ENCODE measurements at regions not wholly inside any gene's neighbourhood (a gene's known extent, or its start where the extent isn't known, plus 50 kb on each side); places are given as distances from the start of the nearest gene placed in this dataset.

DNA sequence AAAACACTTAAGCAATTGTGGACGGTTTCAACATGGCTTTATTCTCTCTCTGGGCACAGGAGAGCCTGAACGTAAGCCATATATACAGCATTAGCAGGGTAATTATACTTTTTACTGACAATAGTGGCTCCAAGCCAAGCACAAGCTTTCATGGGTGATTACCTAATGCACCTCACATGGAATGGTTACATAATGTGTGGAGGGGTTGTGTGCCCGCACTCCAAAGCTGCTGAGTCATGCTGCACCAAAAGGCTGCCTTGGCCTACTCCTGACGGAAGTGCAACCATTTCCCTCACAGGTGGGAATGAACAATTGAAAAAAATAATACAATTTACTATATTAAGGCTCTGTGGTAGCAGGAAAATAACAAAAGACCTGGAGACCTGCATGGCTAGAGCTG is 86.5 kb upstream of the ATP10B start:
- FAIRE-seq, result no peak

DNA sequence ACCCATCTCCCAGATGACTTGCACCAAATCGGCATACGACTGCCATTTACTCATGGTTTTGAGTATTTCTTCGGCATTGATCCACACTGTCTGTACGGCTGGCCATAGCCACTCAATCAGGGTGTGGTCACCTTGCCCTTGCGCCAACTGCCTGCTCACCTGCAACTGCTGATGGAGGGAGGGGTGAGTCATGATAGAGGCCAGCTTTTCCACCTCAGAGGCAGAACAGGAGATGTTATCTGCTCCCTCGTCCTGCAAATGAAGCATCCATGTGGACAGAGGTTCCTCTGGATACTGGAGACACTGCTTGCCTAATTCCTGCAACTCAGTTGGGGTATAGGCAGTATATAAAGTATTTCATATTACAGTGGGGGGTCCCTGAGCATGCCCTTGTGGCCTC is 85.6 kb upstream of the ATP10B start:
- no peak for FAIRE-seq

DNA sequence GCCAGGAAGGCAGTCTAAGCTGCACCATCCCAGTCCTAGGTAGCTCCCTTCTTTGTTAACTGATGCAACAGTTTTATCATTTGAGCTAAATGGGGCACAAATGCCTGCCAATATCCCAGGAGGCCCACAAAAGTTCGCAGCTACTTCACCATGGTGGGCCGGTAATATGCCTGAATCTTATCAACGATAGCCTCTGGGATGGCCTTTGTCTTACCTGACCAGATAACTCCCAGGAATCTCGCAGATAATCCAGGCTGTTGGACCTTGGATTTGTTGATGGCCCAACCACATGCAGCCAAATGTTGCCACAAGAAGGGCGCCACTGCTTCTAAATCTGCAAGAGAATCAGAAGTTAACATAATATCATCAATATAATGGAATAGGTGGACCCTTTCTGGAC is 83.8 kb upstream of the ATP10B start:
- FAIRE-seq, result no peak

DNA sequence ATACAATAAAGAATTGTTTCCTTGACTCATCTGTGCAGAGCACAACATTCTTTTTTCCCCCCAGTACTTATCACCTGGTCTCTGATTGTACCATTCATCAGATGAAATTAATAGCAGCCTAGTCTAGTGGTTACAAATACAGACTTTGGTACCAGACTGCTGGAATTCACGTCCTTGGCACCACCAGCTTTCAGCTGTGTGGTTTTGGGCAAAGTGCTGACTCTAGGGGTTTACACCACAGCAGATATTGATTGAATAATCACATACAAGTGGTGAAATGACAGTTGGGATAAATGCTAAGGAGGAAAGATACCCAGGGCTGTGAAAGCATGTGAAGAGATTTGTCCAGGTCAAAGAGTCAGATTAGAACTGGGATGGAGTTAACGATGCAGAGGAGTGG is 79.3 kb upstream of the ATP10B start:
- no peak for FAIRE-seq

DNA sequence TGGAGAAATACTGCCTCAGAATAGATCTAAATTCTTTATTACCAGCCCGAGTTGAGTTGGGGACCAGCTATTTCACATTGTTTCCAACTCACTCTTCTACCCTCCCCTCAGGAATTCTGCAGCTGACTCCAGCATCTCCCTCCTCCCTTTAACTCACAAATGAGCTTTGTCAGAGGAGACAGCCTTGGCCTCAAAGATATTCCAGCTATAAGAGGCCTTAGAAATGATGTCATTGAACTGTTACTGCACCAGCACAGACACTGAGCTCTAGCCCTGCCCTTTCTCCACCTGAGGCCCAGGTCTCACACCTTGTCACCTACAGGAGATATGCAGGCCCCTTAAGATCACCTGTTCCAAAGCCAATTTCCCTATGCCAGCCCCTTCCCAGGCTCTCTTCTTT is 78.4 kb upstream of the ATP10B start:
- FAIRE-seq, result no peak

DNA sequence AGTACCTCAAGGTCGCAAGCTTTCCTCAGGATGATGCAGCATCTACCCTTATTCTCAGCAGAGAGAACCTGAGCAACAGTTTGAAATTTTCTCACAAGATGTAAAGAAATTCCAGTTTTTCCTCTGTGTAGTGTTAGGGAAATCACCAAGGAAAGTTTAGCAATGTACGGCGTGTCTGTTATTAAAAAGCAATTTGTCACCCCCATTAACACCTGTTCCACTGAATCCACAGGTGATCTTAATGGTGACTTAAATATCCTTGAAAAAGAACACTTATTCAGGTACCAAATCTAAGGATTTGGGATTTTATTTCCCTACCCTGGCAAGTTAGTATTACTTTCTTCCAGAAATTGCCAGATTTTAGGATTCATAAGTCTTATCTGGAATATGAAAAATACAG is 77.9 kb upstream of the ATP10B start:
- FAIRE-seq, result no peak

DNA sequence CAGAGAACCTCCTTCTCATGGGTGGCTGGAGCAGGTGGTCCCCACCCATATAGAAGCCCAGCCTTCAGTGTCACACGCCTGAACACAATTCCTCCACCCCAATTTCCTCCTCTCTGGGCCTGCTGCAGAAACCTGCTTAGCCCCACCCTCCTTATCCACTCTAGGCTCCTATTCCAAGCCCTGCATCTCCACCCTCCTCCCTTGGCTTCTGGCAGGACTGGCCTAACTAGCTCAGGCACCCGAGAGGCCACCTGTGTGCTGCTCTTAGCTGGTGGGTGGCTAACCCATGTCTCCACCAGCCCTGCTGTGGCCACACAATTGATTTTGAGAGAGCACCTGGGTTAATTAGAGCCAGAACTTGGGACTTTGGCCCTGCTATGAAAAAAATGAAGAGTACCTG is 77.3 kb upstream of the ATP10B start:
- no peak for FAIRE-seq

DNA sequence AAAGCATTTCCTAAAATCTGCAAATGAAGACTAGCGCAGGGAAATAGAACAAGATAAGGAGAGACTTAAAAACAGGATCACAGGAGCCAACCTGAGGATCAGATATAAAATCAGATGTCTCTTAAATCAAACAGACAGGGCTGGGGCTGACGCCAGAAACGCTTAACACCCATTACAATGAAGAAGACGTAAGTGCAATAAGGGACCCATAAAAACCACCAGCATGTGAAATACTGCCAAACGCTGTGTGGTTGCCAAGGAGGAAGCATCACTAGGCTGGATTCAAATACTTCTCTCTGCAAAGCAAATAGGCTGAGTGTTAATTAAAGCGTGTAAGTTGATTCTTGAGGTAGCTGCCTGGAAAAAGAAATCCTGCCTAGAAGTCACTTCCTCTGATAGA is 74.4 kb upstream of the ATP10B start:
- no peak for FAIRE-seq

DNA sequence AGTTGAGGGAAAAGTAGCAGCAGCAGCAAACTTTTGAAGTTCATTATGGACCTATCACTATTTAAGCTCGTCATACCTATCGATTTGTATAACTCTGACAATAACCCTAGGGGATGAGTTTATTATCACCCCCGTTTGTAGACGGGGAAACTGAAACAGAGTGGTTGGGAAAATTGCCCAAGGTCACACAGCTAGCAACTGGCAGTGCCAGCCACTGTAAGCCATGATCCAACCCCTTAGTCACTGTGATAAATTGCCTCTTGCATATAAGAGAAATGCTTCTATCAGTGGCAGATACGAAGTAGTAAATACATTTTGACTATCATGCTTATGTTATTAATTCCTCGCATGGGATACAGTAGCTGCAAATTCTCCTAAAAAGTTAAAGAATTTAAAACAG is 73.3 kb upstream of the ATP10B start:
- no peak for FAIRE-seq

DNA sequence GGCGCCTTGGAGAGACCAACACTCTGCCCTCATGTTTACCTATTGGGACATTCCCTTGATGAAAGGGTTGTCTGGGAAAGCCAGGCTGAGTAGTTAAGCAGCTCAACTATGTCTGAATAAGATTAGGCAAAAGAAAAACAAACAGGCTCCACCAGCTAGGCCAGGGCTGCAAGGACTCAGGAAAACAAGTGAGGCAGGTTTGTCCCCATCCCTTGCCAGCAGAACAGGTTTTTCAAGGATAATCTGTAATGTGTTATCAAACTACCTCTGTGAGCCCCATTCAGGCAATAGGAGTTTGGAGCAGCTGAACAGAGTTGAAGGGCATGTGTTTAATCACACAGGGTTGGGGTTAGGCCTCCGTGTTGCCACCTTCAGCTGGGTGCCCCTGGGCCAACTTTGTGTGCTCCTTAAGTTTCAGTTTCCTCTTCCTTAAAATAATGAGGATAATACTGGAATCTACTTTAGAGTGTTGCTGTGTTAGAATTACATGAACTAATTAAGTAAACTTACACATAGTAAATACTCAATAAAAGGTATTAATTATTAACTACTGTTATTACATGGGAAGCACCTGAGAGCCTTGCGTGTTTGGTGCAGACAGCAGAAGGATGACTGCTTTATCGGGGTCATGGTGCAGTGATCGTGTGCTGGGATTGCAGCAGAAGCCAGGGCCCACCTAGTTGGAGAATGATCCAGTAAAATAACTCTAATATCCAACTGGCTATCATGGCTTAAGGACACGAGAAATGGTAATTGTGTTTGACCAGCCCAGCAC is 72.1 kb upstream of the ATP10B start:
- FAIRE-seq, result no peak

DNA sequence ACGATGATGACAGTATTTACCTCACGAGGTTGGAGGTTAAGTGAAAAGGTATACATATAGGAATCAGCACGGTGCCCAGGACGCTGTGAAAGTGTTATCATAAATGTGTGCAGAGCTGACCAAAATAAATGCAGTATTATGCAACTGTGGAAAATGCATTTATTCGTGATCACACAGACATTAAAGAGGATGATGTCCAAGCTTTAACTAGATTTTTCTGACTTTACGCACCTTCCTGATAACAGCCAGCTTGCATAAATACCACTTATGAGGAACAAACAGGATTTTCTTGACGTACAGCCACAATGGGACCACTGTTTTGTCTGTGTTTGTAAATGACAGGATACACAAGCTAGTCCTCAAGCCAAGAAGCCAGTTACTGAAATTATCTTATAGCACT is 71.4 kb upstream of the ATP10B start:
- FAIRE-seq, result no peak

DNA sequence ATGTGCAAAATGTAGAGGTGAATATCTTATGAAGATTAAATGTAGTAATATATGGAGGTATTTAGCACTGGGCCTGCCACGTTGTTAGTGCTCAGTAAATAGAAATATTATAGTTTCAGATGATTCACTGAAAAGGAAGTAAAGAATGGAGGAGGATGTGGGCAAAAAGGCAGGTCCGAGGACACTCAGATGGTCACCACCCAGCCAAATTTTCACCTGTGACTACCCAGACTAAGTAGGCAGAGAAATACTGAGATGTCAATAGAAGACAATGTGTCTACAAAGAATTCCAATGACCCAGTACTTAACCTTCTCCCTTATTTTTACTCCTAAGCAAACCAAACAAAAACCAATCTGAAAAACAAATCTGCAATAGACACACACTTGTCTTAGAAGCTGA is 70.3 kb upstream of the ATP10B start:
- FAIRE-seq, result no peak

DNA sequence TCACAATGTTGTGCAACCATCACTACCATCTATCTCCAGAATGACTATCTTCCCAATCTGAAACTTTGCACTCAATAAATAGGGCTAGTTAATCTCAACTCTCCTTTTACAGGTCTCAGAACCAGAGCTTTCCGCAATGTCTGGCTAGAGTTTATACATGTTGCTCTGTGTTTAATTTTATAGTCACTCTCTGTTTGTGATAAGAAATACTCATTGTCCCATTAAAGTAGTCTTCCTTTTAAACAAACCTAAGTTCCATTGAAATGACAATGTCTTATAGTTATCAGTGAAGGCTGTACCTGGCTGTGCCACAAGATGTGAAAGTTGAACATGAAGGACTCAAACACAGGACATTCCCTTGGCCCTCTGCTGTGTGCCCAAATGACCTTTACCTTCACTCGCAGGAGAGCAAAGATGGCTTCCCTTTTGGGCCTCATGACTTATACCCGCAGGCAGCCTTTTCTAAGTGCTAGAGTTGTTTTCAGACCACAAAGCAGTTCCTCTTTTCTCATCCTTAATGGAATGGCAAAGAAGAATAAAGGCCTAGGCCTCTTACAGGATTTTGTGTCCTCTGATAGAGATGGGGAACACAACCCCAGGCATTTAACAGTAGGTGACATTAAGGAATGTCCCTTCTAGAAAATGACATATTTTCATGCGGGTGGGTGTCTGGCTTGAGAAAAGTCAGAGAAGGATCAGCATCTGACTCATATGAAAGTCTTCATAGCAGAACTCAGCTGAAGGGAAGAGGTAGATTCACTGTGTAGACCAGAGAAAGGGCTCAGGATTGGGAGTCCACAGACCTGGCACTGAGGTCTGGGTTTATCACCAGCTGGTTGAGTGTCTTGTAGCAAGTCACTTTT is 69.6 kb upstream of the ATP10B start:
- FAIRE-seq, result no peak

DNA sequence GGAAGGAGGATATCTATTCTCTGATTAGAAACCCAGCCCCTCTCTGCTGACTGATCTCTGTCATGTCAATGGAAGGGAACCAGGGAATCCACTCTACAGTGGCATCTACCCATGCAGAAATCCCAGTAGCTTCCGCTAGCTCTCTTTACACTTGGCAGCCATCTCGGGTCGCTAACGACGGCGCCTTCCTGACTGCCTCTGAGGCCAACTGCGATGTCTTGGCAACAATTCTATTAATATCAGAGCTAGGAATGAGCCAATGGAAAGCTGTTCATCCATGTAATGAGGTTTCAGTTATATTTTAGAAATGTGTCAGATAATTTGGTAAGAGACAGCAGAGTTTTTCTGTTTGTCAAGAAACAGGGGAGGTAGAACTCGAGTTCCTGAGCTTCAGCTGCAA is 67.6 kb upstream of the ATP10B start:
- FAIRE-seq, result no peak

DNA sequence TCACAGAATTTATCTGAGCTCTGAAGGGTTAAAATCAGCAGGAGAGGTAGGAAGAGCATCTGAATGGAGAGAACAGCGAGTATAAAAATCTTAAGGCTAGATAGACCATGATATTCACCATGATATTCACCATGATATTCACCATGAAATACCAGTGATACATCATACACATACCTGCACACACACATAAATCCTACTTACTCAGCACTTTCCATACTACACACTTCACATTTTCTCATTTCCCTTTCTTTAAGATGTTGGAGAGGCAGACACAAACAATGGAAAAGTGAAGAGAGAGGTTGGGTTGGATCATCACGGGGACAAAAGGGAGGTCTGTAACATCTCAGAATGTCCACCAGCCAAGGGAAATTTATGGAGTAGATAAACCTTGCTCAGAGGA is 66.4 kb upstream of the ATP10B start:
- no peak for FAIRE-seq

DNA sequence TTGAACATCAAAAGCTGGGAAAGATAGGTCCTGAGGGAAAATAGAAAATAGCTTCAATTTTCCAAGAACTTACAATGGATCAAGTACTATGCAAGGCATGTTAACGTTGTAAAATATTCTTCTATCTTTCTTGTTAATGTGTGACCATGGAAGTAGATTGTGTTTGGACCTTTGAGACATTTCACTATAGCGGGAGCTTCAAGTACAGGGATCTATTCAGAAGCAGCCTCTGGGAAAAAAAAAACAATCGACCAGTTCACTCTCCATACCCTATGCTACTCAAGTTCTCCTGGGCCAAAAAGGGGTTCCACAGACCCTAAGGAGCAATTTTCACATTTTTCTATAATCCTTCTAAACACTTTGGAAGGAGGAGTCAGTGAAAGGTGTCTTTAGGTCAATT is 54.1 kb upstream of the ATP10B start:
- no peak for FAIRE-seq

DNA sequence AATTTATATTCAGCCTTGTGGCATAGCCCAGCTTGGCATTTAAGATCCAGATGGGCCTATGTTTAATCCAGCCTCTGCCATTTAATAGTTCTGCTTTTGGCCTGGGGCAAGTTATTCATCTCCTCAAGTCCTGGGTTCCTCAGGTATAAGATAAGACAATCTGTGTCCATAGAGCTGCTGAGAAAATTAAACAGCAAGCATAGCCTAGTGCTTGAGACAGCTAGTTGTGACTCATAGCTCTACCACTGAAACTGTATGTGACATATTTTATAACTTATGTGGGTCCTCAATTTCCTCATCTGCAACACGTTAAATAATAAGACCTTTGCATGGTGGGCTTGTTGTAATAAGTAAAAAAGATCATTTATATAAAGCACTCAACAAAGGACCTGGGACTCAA is 53.3 kb upstream of the ATP10B start:
- FAIRE-seq, result no peak

DNA sequence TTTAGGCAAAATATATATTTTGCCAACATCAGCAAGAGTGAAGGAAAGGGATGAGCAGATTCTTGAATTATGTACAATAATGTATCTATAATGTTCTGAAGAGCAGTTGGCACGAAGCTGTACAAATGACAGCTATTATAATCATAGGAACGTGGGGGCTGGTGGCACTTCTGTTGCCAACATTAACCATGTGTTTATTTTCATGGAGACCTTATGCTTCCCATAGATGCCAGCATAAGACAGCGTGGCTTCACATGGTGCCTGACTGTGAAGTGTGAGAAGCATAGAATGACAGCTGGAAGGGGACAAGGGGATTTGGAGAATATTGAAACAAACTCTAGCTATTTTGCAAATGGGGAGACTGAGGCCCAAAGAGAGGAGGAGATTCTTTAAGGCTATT is 52.6 kb upstream of the ATP10B start:
- no peak for FAIRE-seq

DNA sequence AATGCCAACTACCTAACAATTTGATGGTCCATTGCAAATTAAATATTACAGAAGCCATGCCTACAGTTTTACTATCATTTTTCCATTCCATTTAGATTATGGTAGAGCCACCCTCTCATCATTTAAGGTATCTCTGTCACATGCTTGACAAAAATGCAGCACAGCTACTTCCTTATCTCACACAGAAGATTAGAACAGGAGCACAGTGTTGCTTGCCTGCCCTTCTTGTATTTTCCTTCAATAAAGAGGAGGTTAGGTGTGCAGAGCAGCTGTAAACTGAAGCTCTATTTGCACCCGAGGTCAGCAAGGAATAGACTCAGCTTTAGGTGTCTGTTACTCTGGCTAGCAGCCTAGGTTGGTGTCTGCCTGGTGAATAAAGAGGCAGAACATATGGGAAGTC is 51.5 kb upstream of the ATP10B start:
- FAIRE-seq, result no peak

DNA sequence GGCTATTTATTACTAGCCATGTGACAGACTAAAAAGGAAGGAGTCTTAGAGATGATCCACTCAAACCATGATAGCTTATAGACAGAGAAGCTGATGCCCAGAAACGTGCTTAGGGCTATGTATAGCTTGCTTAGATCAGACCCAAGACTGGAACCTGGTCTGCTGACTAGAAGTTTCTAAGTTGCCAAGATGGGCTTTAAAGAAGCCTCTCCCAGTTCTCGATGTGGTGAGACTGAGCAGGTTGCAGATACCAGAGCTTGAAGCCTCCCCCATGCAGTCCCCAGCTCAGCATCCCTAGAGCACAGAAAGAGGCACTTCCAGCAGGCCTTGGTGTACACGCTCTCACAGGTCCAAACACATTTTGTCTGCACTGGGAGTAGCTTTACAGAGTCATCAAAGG is 51.1 kb upstream of the ATP10B start:
- no peak for FAIRE-seq

Measured in endometrium (tissue), 2 donors.